ENCODE measurements at regions not wholly inside any gene's neighbourhood (a gene's known extent, or its start where the extent isn't known, plus 50 kb on each side); places are given as distances from the start of the nearest gene placed in this dataset.

- TF ChIP-seq CTCF (IDR thresholded peaks at IDR 0.05; ENCODE audit: extremely low read depth in 1 of 2, insufficient read depth in 1 of 2, low read depth in 1 of 2, low read length in 2 of 2) (no peak), POLR2AphosphoS5 (IDR thresholded peaks at IDR 0.05; ENCODE audit: insufficient read depth, low read depth, low read length) (no peak), POLR2A (IDR thresholded peaks at IDR 0.05; ENCODE audit: low read depth, low read length) (no peak), EZH2 (IDR thresholded peaks at IDR 0.05; ENCODE audit: borderline replicate concordance, low read depth, low read length, severe bottlenecking) (no peak), FOS (IDR thresholded peaks at IDR 0.05; ENCODE audit: borderline replicate concordance, insufficient read depth, low read length) (no peak), JUN (IDR thresholded peaks at IDR 0.05; ENCODE audit: borderline replicate concordance, insufficient read depth, insufficient read length, low read depth) (no peak), MAX (IDR thresholded peaks at IDR 0.05; ENCODE audit: insufficient read depth, insufficient read length) (no peak), GATA2 (IDR thresholded peaks at IDR 0.05; ENCODE audit: insufficient read depth, insufficient read length, low read depth, low read length) (no peak)
Measured at GRCh38 chr5:126103868-126104267, 319.3 kb upstream of the GRAMD2B start.

All from endothelial cell of umbilical vein (primary cell).